HG02642 (cell line): ENCODE measurements at regions not wholly inside any gene's neighbourhood (a gene's known extent, or its start where the extent isn't known, plus 50 kb on each side); places are given as distances from the start of the nearest gene placed in this dataset.
A peak's percentile ranks its signal among the peaks of the same experiment; 100 is the strongest.

Experiments used
- ATAC-seq: cut with Tn5 transposase; IDR thresholded peaks from one replicate; pipeline ENCODE4 v1.9.1; 2021; ENCODE audit warnings: mild to moderate bottlenecking; ENCODE audit not compliant: unreplicated experiment, poor library complexity

DNA sequence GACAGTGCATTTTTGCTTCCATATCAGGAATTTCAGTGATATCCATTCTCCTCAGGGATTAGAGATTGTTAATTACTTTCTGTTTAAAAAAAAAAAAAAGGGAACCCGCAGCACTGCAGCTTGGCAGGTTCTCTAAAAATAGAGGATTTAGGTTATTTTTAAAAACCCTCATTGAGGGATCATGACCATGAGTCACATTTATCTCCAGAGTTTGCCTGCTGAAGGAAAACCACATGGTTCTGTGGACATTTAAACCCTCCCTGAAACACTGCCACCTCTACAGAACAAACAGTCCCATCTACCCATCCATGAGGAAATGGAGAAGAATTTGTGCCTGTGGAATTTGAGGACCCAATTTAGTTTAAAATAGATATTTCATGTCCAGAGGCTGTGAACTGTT, 66.2 kb upstream of the UBE2E1 start:
- ATAC-seq = no peak

- peak; percentile 80 for ATAC-seq
These were observed 65.2 kb upstream of the UBE2E1 start for GRCh38 chr3:23740517-23740965.

DNA sequence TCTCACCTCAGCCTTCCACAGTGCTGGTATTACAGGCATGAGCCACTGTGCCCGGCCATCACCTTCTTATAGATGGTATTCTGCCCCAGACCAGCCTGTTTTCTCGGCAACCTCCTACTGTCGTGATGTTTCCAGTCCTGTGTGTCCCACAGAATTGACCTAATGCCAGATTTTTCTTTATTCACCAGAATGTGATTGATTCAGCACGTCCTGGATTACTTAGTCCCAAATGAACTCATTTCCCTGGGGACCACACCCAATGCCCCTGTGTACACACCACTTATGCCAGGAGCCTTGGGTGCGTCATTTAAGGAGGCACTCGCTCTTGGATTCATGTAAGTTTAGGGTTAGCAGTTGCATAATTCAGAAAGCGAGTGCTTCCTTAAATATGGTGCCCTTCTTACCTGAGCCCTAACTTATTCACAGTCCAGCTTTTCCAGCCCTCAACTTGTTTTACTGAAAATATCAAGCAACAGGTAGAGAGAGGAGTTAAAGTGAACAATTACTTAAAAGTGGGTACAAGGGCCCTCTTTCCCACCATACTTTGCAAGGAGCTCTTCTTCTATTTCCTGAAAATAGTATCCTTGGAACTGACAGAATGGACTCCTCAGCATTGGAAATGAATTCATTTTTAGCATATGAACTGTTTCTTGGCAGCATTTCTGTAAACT, 64.6 kb upstream of the UBE2E1 start:
- ATAC-seq = peak; percentile 2

DNA sequence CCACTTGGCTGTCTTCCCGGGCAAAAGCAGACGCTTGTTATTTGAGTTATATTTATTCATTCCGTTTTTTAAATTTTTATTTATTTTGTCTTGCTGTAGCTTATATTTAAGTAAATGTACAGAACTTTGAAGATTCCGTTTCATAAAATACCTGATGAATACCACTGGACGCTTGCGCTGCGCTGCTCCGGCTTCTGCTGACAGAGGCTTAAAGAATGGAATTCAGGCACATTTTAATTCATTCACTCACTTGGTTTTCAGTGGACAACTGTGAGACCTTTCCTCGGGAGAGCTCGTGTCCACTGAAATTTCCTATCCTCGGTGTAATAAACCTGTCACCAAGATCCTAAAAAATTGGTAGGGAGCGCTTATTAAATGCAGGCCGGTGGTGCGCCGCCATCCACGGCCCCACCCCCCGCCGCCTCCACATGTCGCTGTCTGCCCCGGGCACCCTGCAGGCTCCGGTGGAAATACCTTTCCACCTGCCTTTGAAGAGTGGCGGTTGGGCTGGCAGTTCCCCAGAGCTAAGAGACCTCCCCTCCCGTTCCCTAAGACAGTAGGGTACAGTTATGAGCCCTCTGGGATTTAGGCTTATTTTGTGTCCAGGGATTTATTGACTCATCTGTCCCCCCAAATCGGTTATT, 62.5 kb upstream of the UBE2E1 start:
- ATAC-seq = no peak

- ATAC-seq = no peak
These were observed 59.3 kb upstream of the UBE2E1 start for GRCh38 chr3:23746441-23746840.

DNA sequence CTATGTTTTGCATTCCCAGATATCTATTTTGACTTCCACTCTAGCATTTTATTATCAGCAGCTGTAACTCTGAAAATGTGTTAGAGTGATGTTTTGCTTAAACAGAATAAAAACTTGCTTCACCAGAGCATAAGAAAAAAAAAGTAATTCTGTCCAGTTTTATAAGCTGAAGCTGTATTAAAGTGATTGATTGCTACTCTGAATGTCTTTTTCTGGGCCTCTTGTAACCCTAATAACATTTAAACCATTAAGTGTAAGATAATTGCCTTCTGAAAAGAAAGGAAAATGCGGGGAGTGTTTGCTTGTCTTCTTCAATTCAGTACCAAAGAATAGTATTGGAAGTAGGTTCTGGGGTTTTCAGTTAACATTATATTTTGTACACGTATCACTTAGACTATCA, 57.9 kb upstream of the UBE2E1 start:
- no peak for ATAC-seq

DNA sequence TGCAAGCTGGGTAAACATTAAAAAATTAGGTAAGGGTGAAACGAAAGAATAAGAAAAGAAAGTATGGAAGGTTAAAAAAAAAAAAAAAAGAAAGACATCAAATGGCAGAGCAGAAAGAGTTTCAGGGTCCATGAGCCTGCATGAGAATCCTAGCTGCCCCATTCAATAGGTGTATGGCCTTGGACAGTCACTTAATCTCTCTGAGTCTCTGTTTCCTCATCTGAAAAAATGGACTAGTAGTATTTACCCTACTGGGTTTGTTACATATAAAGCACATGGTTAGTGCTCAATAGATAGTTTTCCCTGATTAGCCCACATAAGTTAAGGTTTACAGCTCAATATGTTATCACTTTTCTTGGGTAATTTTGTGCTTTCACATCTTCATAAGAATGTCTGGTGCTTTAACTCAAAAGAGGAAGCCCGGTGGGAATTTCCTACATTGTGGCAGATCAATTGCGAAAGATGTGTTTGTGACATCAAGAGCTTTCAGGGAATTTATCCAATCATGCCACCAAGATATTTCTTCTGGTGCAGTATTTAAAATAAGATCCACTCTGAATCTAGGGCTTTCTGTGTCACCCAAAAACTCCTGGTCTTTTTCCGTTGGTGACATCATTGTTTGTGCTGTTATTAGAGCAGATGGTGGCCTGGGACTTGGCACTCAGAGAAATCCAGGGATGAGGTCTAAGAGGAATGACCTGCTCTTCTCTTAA, 57.2 kb upstream of the UBE2E1 start:
- ATAC-seq = no peak

- no peak for ATAC-seq
These were observed 56.1 kb upstream of the UBE2E1 start for GRCh38 chr3:23749609-23750008.

DNA sequence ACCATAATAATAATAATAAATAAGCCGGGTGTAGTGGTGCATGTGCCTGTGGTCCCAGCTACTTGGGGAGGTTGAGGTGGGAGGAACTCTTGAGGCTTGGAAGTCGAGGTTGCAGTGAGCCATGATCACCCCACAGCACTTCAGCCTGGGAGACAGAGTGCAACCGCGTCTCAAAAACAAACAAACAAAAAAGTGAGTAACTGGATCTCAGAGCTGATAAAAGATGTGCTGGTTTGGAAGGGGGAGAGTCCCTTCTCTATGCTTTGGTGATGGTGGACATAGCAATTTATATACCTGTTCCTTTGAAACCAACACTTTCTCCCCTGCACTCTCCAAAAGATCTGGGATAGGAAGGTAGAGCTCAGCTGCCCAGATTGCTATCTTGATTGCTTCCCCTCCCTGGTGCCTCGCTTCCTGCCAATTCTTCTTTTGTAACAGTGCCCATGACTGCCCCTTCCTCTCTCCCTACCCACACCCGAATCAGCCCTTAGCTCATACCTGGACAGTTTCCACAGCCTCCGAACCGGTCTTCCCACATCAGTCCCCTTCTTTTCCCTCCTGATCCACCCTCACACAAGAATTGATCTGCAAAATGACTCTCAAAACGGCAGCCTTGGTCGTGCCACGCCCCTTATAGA, 55.1 kb upstream of the UBE2E1 start:
- ATAC-seq = no peak

DNA sequence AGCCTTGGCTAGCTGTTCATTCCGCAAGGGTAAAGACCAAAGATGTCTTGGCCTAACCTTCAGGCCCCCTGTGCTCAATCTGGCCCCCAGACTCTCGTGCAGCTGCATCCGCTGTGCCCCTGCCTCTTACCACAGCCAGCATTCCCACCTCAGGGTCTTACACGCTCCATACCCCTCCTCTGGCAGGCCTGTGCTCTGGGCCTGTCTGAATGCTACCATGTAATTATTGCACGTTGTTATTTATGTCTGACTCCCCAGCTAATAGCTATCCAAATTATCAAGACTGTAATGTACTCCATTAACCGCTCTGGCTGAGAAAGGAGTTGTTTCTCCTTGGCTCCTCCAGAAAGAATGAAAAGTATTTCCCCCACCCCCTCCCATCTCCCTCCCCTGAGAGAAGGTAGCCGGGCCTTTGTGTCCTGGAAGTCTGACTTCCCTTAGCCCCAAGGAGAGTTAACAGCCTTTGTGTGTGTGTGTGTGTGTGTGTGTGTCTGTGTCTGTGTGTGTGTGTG, 54.5 kb upstream of the UBE2E1 start:
- no peak for ATAC-seq

- no peak for ATAC-seq
These were observed 53.6 kb upstream of the UBE2E1 start for GRCh38 chr3:23752126-23752525.

- ATAC-seq = peak; percentile 60
These were observed 51.5 kb upstream of the UBE2E1 start for GRCh38 chr3:23754215-23754614.
